Astrocyte (in vitro differentiated cells and primary cell): ENCODE measurements at regions not wholly inside any gene's neighbourhood (a gene's known extent, or its start where the extent isn't known, plus 50 kb on each side); places are given as distances from the start of the nearest gene placed in this dataset.
A peak's percentile ranks its signal among the peaks of the same experiment; 100 is the strongest.

Experiments
- DNase-seq: peaks from one replicate; pipeline ENCODE4 v3.0.0-alpha.2; 2010; ENCODE audit warnings: low read depth
- FAIRE-seq: peaks from 2 replicates; lab custom pipeline; 2011; peaks lifted over from hg19 to GRCh38; lab: Jason Lieb, UNC
- H2AFZ ChIP-seq: 2 replicates; pipeline ENCODE4 v1.6.0; 2012; ENCODE audit warnings: low read depth, low read length, inconsistent platforms
- H3K27ac ChIP-seq: 2 replicates; pipeline ENCODE4 v1.5.1; 2011; ENCODE audit warnings: low read depth, low read length, inconsistent platforms
- H3K27me3 ChIP-seq: 2 replicates; pipeline ENCODE4 v1.6.0; 2011; ENCODE audit warnings: low read length, inconsistent platforms; ENCODE audit not compliant: insufficient read depth
- H3K36me3 ChIP-seq: 2 replicates; pipeline ENCODE4 v1.5.1; 2011; ENCODE audit warnings: low read length, inconsistent platforms; ENCODE audit not compliant: insufficient read depth
- H3K4me1 ChIP-seq: 2 replicates; pipeline ENCODE4 v1.5.1; 2011; ENCODE audit warnings: low read length, inconsistent platforms; ENCODE audit not compliant: insufficient read depth
- H3K4me2 ChIP-seq: 2 replicates; pipeline ENCODE4 v1.6.0; 2012; ENCODE audit warnings: low read length, inconsistent platforms
- H3K4me3 ChIP-seq: 2 replicates; pipeline ENCODE4 v1.5.1; 2011; ENCODE audit warnings: low read depth, mild to moderate bottlenecking, low read length, inconsistent platforms; ENCODE audit not compliant: insufficient read depth
- H3K79me2 ChIP-seq: 2 replicates; pipeline ENCODE4 v1.6.0; 2012; ENCODE audit warnings: mild to moderate bottlenecking, low read length, inconsistent platforms; ENCODE audit not compliant: insufficient read depth
- H3K9ac ChIP-seq: 2 replicates; pipeline ENCODE4 v1.6.0; 2012; ENCODE audit warnings: mild to moderate bottlenecking, low read length, inconsistent platforms
- H3K9me3 ChIP-seq: 2 replicates; pipeline ENCODE4 v1.5.1; 2012; ENCODE audit warnings: low read depth, mild to moderate bottlenecking, low read length, inconsistent platforms; ENCODE audit not compliant: insufficient read depth
- H4K20me1 ChIP-seq: 2 replicates; pipeline ENCODE4 v1.6.0; 2012; ENCODE audit warnings: low read length, inconsistent platforms; ENCODE audit not compliant: insufficient read depth
- H3K27ac Mint-ChIP-seq: one replicate; pipeline ENCODE4 v1.8.0; 2021; ENCODE audit warnings: mild to moderate bottlenecking, mixed read lengths; ENCODE audit not compliant: unreplicated experiment
- H3K27me3 Mint-ChIP-seq: one replicate; pipeline ENCODE4 v1.8.0; 2021; ENCODE audit warnings: low read depth, mixed read lengths; ENCODE audit not compliant: unreplicated experiment
- H3K36me3 Mint-ChIP-seq: one replicate; pipeline ENCODE4 v1.8.0; 2021; ENCODE audit warnings: low read depth, mixed read lengths; ENCODE audit not compliant: unreplicated experiment
- H3K4me1 Mint-ChIP-seq: one replicate; pipeline ENCODE4 v1.8.0; 2021; ENCODE audit warnings: low read depth, mixed read lengths; ENCODE audit not compliant: unreplicated experiment
- H3K4me3 Mint-ChIP-seq: one replicate; pipeline ENCODE4 v1.8.0; 2021; ENCODE audit warnings: mild to moderate bottlenecking, moderate library complexity, mixed read lengths; ENCODE audit not compliant: unreplicated experiment
- H3K9me3 Mint-ChIP-seq: one replicate; pipeline ENCODE4 v1.8.0; 2021; ENCODE audit warnings: mild to moderate bottlenecking, mixed read lengths; ENCODE audit not compliant: unreplicated experiment
- EZH2 ChIP-seq: IDR thresholded peaks from 2 replicates; pipeline ENCODE4 v1.6.1; 2012; ENCODE audit warnings: mild to moderate bottlenecking, low read length, inconsistent platforms; ENCODE audit not compliant: insufficient read depth
- TF ChIP-seq, protein P1 (sequence below): IDR thresholded peaks from 2 replicates; pipeline ENCODE4 v1.5.1; 2011; ENCODE audit warnings: low read depth, mild to moderate bottlenecking, inconsistent platforms, low read length, moderate library complexity; ENCODE audit not compliant: insufficient read depth

DNA sequence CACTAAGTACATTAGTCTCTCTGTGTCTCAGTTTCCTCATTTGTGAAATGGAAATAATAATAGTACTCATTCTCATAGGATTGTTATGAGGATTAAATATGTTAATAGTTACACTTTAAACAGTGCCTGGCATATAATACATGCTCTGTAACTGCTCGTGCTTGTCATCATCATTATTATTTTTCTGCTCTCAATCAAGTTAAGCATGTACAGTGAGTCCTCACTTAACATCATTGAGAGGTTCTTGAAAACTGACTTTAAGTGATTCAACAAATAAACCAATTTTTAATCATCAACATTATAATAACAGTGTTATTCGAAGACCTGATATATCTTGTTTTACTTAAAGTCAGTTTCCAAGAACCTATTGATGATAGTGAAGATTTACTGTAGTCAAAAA, 322.3 kb downstream of the ZFHX3 start:
- Histone ChIP-seq H4K20me1 (no peaks in the 10 kb centered on the region), H3K79me2 (no peaks in the 10 kb centered on the region), H3K4me2 (no peak overlapping the region), H3K9ac (no peak overlapping the region), H3K27ac (no peak overlapping the region), H3K9me3 (no peaks in the 10 kb centered on the region), H3K4me1 (no peaks in the 10 kb centered on the region), H2AFZ (no peak overlapping the region), H3K4me3 (no peak overlapping the region), H3K36me3 (no peaks in the 10 kb centered on the region), H3K27me3 (no peaks in the 10 kb centered on the region)
- Mint-ChIP-seq H3K36me3 (peaks cover under 1% of the 10 kb centered on the region), H3K9me3 (no peaks in the 10 kb centered on the region), H3K4me1 (no peaks in the 10 kb centered on the region), H3K27me3 (no peaks in the 10 kb centered on the region), H3K4me3 (no peak overlapping the region), H3K27ac (no peak overlapping the region)
- TF ChIP-seq EZH2: no peak
- TF ChIP-seq, protein P1, sequence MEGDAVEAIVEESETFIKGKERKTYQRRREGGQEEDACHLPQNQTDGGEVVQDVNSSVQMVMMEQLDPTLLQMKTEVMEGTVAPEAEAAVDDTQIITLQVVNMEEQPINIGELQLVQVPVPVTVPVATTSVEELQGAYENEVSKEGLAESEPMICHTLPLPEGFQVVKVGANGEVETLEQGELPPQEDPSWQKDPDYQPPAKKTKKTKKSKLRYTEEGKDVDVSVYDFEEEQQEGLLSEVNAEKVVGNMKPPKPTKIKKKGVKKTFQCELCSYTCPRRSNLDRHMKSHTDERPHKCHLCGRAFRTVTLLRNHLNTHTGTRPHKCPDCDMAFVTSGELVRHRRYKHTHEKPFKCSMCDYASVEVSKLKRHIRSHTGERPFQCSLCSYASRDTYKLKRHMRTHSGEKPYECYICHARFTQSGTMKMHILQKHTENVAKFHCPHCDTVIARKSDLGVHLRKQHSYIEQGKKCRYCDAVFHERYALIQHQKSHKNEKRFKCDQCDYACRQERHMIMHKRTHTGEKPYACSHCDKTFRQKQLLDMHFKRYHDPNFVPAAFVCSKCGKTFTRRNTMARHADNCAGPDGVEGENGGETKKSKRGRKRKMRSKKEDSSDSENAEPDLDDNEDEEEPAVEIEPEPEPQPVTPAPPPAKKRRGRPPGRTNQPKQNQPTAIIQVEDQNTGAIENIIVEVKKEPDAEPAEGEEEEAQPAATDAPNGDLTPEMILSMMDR: no peak
- no peak for FAIRE-seq
- no peak for DNase-seq

DNA sequence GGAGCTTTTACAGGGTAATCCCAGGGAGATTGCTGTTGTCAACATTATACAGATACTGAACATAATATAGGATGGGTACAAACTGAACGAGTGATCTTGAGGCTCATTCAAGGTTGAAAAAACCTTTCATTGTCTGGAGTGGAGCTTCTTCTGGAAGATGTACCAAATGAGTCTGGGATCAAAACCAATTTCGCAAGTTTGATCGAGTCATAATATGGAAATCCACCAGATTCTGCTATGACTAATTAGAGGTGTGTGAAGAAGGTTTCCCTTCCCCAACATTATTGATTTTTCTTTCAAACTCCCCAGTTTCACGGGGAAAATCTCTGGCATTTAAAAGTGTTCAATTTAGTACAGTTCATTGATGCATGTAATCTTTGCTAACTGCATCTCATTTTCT, 324.1 kb downstream of the ZFHX3 start:
- H3K27me3 ChIP-seq: no peaks in the 10 kb centered on the region
- H3K36me3 ChIP-seq: no peaks in the 10 kb centered on the region
- H3K9me3 Mint-ChIP-seq: no peaks in the 10 kb centered on the region
- no peak overlapping the region for H3K27ac ChIP-seq
- H3K27me3 Mint-ChIP-seq: no peaks in the 10 kb centered on the region
- no peak overlapping the region for H3K27ac Mint-ChIP-seq
- no peak for TF ChIP-seq EZH2
- TF ChIP-seq, protein P1: no peak
- H3K79me2 ChIP-seq: no peaks in the 10 kb centered on the region
- H3K9me3 ChIP-seq: no peaks in the 10 kb centered on the region
- peak; percentile 20 for DNase-seq
- H3K36me3 Mint-ChIP-seq: no peaks in the 10 kb centered on the region
- H3K4me1 Mint-ChIP-seq: no peaks in the 10 kb centered on the region
- no peak overlapping the region for H3K9ac ChIP-seq
- no peak for FAIRE-seq
- H2AFZ ChIP-seq: no peak overlapping the region
- no peak overlapping the region for H3K4me2 ChIP-seq
- H3K4me1 ChIP-seq: no peaks in the 10 kb centered on the region
- no peak overlapping the region for H3K4me3 Mint-ChIP-seq
- H3K4me3 ChIP-seq: no peak overlapping the region
- no peaks in the 10 kb centered on the region for H4K20me1 ChIP-seq

DNA sequence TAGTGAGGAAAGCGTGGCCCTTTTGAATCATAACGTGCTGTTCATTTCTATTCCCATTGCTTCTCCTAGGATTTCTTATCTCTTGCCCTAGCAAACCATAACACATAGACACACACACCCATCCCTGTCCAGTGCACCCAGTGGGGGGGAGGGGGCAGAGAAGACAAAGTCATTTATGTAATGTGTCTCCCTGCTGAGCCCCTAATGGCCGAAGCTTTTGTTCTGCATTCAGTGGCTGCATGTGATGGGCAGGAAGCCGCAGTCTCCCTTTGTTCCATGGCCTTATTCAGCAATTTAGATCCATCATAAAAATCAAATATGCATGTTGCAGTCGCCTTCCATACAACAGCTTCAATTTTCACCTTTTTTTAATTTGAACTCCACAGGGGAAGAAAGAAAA, 325.4 kb downstream of the ZFHX3 start:
- no peak overlapping the region for H3K4me2 ChIP-seq
- Mint-ChIP-seq H3K4me1 (no peaks in the 10 kb centered on the region), H3K27ac (no peak overlapping the region), H3K9me3 (no peaks in the 10 kb centered on the region), H3K36me3 (no peaks in the 10 kb centered on the region), H3K27me3 (no peaks in the 10 kb centered on the region), H3K4me3 (no peak overlapping the region)
- no peaks in the 10 kb centered on the region for H3K27me3 ChIP-seq
- no peak overlapping the region for H3K9ac ChIP-seq
- H3K27ac ChIP-seq: no peak overlapping the region
- no peak overlapping the region for H3K4me3 ChIP-seq
- H4K20me1 ChIP-seq: no peaks in the 10 kb centered on the region
- TF ChIP-seq, protein P1: no peak
- no peak for TF ChIP-seq EZH2
- no peaks in the 10 kb centered on the region for H3K9me3 ChIP-seq
- no peaks in the 10 kb centered on the region for H3K36me3 ChIP-seq
- no peaks in the 10 kb centered on the region for H3K79me2 ChIP-seq
- FAIRE-seq (no peak), DNase-seq (no peak)
- no peaks in the 10 kb centered on the region for H3K4me1 ChIP-seq
- no peak overlapping the region for H2AFZ ChIP-seq
